HG02973 (cell line): ENCODE measurements at regions not wholly inside any gene's neighbourhood (a gene's known extent, or its start where the extent isn't known, plus 50 kb on each side); places are given as distances from the start of the nearest gene placed in this dataset.

Experiments used
- ATAC-seq: cut with Tn5 transposase; IDR thresholded peaks from one replicate; pipeline ENCODE4 v1.9.1; 2021; ENCODE audit warnings: moderate library complexity; ENCODE audit not compliant: unreplicated experiment

GRCh38 chr13:85406269-85406975 is 392.8 kb downstream of the SLITRK6 start:
- no peak for ATAC-seq

GRCh38 chr13:85405316-85405897 is 393.8 kb downstream of the SLITRK6 start:
- no peak for ATAC-seq

GRCh38 chr13:85386424-85386823 is 412.8 kb downstream of the SLITRK6 start:
- no peak for ATAC-seq

GRCh38 chr13:85383291-85383690 is 415.9 kb downstream of the SLITRK6 start:
- no peak for ATAC-seq

- no peak for ATAC-seq
These were observed 418.1 kb downstream of the SLITRK6 start for GRCh38 chr13:85381082-85381481.

GRCh38 chr13:85379991-85380390 is 419.2 kb downstream of the SLITRK6 start:
- ATAC-seq = no peak

- ATAC-seq = no peak
These were observed 419.8 kb downstream of the SLITRK6 start for GRCh38 chr13:85379433-85379832.

- no peak for ATAC-seq
These were observed 421.4 kb downstream of the SLITRK6 start for GRCh38 chr13:85377783-85378182.

- ATAC-seq = no peak
These were observed 425.9 kb downstream of the SLITRK6 start for GRCh38 chr13:85373322-85373721.

GRCh38 chr13:85371254-85371653 is 428.0 kb downstream of the SLITRK6 start:
- ATAC-seq = no peak

GRCh38 chr13:85368686-85369085 is 430.5 kb downstream of the SLITRK6 start:
- ATAC-seq = no peak

- ATAC-seq = no peak
These were observed 431.3 kb downstream of the SLITRK6 start for GRCh38 chr13:85367887-85368286.

- ATAC-seq = no peak
These were observed 432.3 kb downstream of the SLITRK6 start for GRCh38 chr13:85366759-85367417.

GRCh38 chr13:85363504-85363903 is 435.7 kb downstream of the SLITRK6 start:
- no peak for ATAC-seq

GRCh38 chr13:85362980-85363379 is 436.2 kb downstream of the SLITRK6 start:
- ATAC-seq = no peak

- ATAC-seq = no peak
These were observed 452.0 kb downstream of the SLITRK6 start for GRCh38 chr13:85347251-85347650.

- ATAC-seq = no peak
These were observed 465.0 kb downstream of the SLITRK6 start for GRCh38 chr13:85334187-85334586.

GRCh38 chr13:85333506-85334020 is 465.7 kb downstream of the SLITRK6 start:
- ATAC-seq = no peak

- ATAC-seq = no peak
These were observed 466.6 kb downstream of the SLITRK6 start for GRCh38 chr13:85332615-85333014.

- ATAC-seq = no peak
These were observed 477.5 kb downstream of the SLITRK6 start for GRCh38 chr13:85321734-85322133.

- ATAC-seq = no peak
These were observed 481.4 kb downstream of the SLITRK6 start for GRCh38 chr13:85317781-85318180.

GRCh38 chr13:85316506-85317025 is 482.7 kb downstream of the SLITRK6 start:
- no peak for ATAC-seq
